ENCODE measurements at regions not wholly inside any gene's neighbourhood (a gene's known extent, or its start where the extent isn't known, plus 50 kb on each side); places are given as distances from the start of the nearest gene placed in this dataset.

DNA sequence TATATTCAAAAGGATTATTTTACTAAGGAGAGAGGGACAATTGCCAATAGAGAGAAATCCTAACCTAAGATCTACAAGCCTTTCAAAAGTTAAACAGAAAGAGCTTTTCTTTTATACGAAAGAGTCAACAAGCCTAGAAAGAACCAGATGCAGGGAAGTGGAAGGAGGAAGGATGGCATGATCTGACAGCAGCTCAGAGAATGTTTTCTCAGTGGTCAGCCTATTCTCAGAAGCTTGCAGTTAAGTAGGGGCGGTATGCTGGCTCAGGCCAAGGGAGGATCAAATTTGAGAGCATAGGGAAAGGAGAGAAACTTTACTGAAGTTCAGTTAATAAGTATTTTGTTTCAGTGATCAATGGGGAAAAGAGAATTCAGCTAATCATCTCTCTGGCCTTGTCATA lies 88.0 kb upstream of the FTMT start:
- DNase-seq (ENCODE audit: low read depth in 3 of 3, low spot score in 2 of 3): no peak

DNA sequence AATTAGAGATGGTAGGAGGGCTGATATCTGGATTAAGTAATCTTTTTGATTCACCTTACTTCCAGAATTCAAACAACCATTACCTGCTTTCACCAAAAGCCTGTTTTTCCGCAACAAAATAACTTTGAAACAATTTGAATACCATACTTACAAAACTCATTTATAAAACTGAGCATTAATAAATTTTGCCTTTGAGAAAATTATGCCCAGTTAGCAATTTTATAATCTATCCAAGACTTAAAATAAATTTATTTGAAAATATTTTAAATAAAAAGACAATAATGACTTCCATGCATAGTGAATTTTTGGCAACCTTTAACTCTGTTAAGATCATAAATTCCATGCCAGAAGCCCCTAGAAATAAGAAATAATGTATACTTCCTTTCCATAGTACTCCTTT lies 71.3 kb upstream of the FTMT start:
- DNase-seq (ENCODE audit: low read depth in 3 of 3, low spot score in 2 of 3): no peak

DNA sequence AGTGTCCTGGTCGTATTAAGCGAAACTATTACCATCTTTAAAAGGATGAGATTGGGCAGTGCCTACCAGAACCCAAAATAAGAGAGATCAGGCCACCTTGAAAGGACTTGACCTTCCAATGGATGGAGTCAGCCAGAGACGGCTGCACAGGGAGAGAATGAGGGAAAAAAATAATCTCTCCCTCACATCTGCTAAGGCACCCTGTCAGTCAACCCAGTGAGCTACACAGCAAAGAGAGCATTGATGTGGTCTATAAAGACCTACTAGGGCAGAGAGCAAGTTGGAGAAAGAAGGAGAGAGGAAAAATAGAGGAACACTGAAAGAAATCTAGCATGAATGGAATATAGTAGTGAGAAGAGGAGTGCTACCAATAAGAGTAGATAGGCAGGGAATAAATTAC lies 68.0 kb upstream of the FTMT start:
- DNase-seq (ENCODE audit: low read depth in 3 of 3, low spot score in 2 of 3): no peak

DNA sequence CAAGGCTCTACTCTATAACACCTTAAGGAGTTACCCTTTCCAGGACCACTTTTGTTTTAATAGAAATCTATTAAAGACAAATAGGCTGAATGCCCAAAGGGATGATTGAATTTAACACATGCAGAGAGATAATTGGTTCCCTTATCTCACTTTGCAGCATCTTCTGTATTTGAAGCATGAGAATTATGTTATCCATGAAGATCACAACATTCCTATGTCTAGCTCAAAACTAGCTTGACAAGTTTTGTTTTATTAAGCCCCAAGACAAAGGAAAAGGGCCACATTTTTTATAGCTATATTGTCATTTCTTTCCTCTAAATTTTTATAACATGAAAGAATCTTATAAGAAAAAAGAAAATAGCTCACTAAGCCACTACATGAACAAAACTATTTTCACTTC lies 57.9 kb upstream of the FTMT start:
- DNase-seq (ENCODE audit: low read depth in 3 of 3, low spot score in 2 of 3): no peak

DNA sequence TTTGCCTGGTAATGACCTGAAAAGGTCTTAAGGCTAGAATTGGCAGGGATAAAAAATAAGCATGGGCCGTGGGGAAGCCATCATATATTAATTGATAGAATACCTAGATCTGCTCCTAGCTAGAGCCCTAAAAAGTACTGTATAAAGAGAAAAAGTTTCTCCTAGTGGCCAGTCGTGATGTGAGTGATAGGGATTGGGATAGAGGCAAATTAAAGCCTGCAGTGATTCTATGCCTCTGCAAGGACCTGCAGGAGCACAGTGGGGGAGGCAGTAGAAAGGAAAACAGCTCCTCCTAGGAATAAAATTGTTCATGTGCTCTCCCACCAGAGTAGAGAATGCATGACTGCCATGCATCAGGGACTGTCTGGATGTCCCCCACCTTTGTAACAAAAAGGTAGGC lies 56.2 kb upstream of the FTMT start:
- DNase-seq (ENCODE audit: low read depth in 3 of 3, low spot score in 2 of 3): no peak

DNA sequence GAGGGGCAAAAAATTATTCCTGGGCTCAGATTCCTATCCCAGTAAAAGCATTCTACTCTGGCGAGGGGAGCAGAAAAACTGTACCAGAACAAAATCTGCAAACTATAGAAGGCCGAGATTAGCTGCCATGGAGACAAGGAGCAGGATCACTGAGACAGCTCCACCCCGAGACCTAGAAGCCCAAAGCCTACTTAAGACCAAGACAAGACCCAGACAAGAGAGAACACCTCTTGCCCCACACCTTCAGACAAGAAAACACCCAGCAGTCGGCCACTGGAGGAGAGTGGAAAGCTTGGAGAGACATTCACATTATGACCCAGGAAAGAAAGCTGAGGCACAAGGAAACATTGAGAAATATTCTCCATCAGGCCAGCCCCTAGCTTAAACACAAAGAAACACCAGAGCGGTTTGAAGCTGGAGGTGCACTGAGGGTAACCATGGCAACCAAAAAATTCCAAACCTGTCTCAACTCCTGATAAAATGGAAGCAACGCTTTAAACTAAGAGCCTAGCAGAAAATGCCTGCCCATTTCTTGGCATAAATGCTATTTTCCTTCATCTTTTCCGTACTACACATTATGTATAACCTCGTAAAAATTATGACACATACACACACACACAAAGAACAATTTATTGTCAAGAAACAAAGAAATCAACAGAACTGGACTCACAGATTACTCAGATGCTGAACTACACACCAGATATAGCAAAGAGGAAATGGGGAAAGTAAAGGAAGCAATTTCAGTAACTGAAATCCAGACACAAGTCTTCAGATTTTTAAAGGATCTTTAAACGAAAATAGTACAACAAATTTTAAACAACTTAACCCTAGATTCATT lies 53.8 kb upstream of the FTMT start:
- no peak for DNase-seq (ENCODE audit: low read depth in 3 of 3, low spot score in 2 of 3)

Data from right renal cortex interstitium (tissue), 3 donors.